ENCODE measurements at regions not wholly inside any gene's neighbourhood (a gene's known extent, or its start where the extent isn't known, plus 50 kb on each side); places are given as distances from the start of the nearest gene placed in this dataset.

DNA sequence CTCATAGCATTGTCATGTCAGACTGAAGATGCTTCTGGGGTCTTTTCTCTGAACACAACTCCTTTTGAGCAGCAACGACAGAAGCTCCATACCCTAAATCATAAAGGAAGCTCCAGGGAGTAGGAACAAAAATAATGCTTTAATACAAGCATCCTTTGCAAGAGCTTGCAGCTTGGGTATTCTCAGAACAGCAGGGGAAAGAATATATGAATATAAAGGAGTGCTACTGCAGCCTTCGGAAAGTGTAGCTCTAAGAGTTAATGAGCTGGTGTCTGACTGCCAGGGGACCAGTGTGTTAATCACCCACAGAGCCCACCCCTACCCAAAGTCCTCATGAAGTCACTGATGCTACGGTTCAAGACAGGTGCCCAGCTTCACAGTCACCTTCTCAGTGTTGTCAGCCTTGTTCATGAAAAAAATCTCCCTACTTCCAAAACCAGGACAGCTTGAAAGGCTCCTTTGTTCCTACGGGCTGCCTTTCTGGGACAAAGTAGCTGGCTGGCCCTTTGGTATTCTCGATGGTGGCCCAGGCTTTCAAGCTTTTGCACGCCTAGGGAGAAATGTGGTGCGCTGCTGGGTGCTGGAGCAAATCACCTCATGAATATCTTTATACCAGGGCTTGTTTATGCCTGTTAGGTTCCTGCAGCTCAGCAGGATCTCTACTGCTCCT lies 259.7 kb downstream of the CMPK2 start (continued):
- TF ChIP-seq FOSL2 (IDR thresholded peaks at IDR 0.05; ENCODE audit: borderline replicate concordance, low read depth): no peak
- TF ChIP-seq MXI1 (IDR thresholded peaks at IDR 0.05; ENCODE audit: low read depth, low read length): no peak
- TF ChIP-seq FOXJ3 (CRISPR knock-in tag; IDR thresholded peaks at IDR 0.05): no peak

DNA sequence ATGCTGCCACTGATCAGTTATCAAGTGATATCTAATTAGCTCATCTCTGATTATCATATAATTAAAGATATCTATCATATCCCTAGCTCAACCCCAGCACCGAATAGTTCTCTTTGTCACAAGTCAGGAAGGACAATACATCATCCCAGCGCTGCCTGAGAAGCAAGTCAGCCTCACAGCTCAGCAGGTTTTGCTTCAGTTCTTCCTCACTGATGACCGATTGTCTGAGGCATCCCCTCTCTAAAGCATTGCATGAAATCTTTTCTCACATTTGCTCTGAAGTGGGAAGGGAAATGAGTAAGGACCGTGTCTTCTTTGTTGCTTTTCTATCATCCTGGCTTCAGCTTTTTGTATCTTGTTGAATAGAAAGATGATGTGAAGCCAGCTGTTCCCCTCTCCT lies 247.9 kb downstream of the CMPK2 start:
- Histone ChIP-seq H3K36me3 (replicated peaks in 1 of 2; ENCODE audit: control insufficient read depth in 1 of 2, insufficient read depth in 2 of 2, low read length in 1 of 2) (no peaks in the 10 kb centered on the region), H3K79me2 (ENCODE audit: insufficient read depth) (no peaks in the 10 kb centered on the region), H3F3A (replicated peaks; ENCODE audit: insufficient read depth) (no peaks in the 10 kb centered on the region), H3K4me1 (ENCODE audit: control insufficient read depth in 1 of 2, insufficient read depth in 2 of 2, low read depth in 1 of 2, low read length in 1 of 2) (no peaks in the 10 kb centered on the region), H3K27me3 (ENCODE audit: insufficient read depth) (no peaks in the 10 kb centered on the region), H3K9me3 (no peaks in the 10 kb centered on the region), H3K4me2 (no peak overlapping the region), H2AFZ (ENCODE audit: low read depth) (no peak overlapping the region), H3K9me2 (no peaks in the 10 kb centered on the region), H3K9ac (no peak overlapping the region), H3K4me3 (ENCODE audit: low read depth in 2 of 2, low read length in 1 of 2) (no peak overlapping the region), H4K20me1 (ENCODE audit: insufficient read depth) (no peaks in the 10 kb centered on the region), H3K27ac (ENCODE audit: low read depth in 2 of 2, low read length in 1 of 2) (no peak overlapping the region)
- TF ChIP-seq GATA2 (CRISPR knock-in tag; IDR thresholded peaks at IDR 0.05) (no peak), FOXJ3 (CRISPR knock-in tag; IDR thresholded peaks at IDR 0.05) (no peak), RAD21 (IDR thresholded peaks at IDR 0.05; ENCODE audit: low read length) (no peak), PBX3 (IDR thresholded peaks at IDR 0.05) (no peak), GABPA (IDR thresholded peaks at IDR 0.05; ENCODE audit: low read depth) (no peak), NFIC (IDR thresholded peaks at IDR 0.05; ENCODE audit: borderline replicate concordance) (no peak), JUND (IDR thresholded peaks at IDR 0.05) (no peak), EZH2phosphoT487 (IDR thresholded peaks at IDR 0.05; ENCODE audit: borderline replicate concordance, low read depth) (no peak)
- 16% methylated on average over 4 of the region's 4 CpGs for WGBS (ENCODE audit: low lambda C conversion rate)
- POLR2A ChIA-PET: no interaction called here
- CTCF ChIA-PET: interaction anchor here (1.1 to 1.8 kb wide), 3 partner anchors 9 to 129 kb away, joined by 3 to 6 read pairs (median 5); no protein-coding TSS in a partner anchor
- no peak for DNase-seq

DNA sequence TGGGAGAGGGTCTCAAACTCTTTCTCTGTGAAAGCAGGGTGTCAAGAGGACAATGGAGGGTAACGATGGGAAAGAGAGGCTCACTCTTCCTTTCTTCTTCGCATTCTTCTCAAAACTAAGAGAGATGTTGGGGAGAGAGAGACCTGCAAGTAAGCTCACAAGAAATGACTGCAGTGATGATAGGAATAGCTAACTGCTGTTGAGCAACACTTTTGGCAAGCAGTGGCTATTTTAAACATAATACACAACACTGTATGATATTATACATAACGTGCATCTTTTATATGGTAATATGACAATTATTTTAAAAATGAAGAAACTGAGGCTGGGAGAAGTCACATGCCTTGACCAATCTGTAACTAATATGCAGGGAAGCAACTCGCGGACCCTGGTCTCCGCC lies 247.5 kb downstream of the CMPK2 start:
- DNase-seq: no peak
- no peaks in the 10 kb centered on the region for H3K27me3 ChIP-seq (ENCODE audit: insufficient read depth)
- no peak overlapping the region for H3K4me2 ChIP-seq
- CTCF ChIA-PET: interaction anchor here (1.1 to 1.8 kb wide), 3 partner anchors 9 to 129 kb away, joined by 3 to 6 read pairs (median 5); no protein-coding TSS in a partner anchor
- H4K20me1 ChIP-seq (ENCODE audit: insufficient read depth): no peaks in the 10 kb centered on the region
- H3F3A ChIP-seq (replicated peaks; ENCODE audit: insufficient read depth): no peaks in the 10 kb centered on the region
- H3K4me1 ChIP-seq (ENCODE audit: control insufficient read depth in 1 of 2, insufficient read depth in 2 of 2, low read depth in 1 of 2, low read length in 1 of 2): no peaks in the 10 kb centered on the region
- H3K4me3 ChIP-seq (ENCODE audit: low read depth in 2 of 2, low read length in 1 of 2): no peak overlapping the region
- no peak overlapping the region for H3K9ac ChIP-seq
- no peaks in the 10 kb centered on the region for H3K79me2 ChIP-seq (ENCODE audit: insufficient read depth)
- no peaks in the 10 kb centered on the region for H3K9me2 ChIP-seq
- no peaks in the 10 kb centered on the region for H3K36me3 ChIP-seq (replicated peaks in 1 of 2; ENCODE audit: control insufficient read depth in 1 of 2, insufficient read depth in 2 of 2, low read length in 1 of 2)
- H2AFZ ChIP-seq (ENCODE audit: low read depth): no peak overlapping the region
- H3K27ac ChIP-seq (ENCODE audit: low read depth in 2 of 2, low read length in 1 of 2): no peak overlapping the region
- WGBS (ENCODE audit: low lambda C conversion rate): 55% methylated on average over 6 of the region's 6 CpGs
- H3K9me3 ChIP-seq: no peaks in the 10 kb centered on the region; the same call in 1 of the 2 replicates
- POLR2A ChIA-PET: no interaction called here
- no peak for TF ChIP-seq PBX3 (IDR thresholded peaks at IDR 0.05)
- no peak for TF ChIP-seq NRF1 (IDR thresholded peaks at IDR 0.05; ENCODE audit: low read depth, low read length)
- no peak for TF ChIP-seq EP300 (IDR thresholded peaks at IDR 0.05; ENCODE audit: borderline replicate concordance in 1 of 2, low read depth in 1 of 2, low read length in 1 of 2)
- TF ChIP-seq, protein P1, sequence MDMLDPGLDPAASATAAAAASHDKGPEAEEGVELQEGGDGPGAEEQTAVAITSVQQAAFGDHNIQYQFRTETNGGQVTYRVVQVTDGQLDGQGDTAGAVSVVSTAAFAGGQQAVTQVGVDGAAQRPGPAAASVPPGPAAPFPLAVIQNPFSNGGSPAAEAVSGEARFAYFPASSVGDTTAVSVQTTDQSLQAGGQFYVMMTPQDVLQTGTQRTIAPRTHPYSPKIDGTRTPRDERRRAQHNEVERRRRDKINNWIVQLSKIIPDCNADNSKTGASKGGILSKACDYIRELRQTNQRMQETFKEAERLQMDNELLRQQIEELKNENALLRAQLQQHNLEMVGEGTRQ (IDR thresholded peaks at IDR 0.05; ENCODE audit: borderline replicate concordance, low read depth, low read length): no peak
- no peak for TF ChIP-seq RCOR1 (IDR thresholded peaks at IDR 0.05; ENCODE audit: low read length)
- no peak for TF ChIP-seq SMC3 (IDR thresholded peaks at IDR 0.05; ENCODE audit: low read depth, low read length)
- no peak for TF ChIP-seq MXI1 (IDR thresholded peaks at IDR 0.05; ENCODE audit: low read depth, low read length)
- TF ChIP-seq ELF1 (IDR thresholded peaks at IDR 0.05): no peak
- no peak for TF ChIP-seq NFIC (IDR thresholded peaks at IDR 0.05; ENCODE audit: borderline replicate concordance)
- no peak for TF ChIP-seq TAF1 (IDR thresholded peaks at IDR 0.05; ENCODE audit: borderline replicate concordance, low read depth, low read length)
- no peak for TF ChIP-seq GABPA (IDR thresholded peaks at IDR 0.05; ENCODE audit: low read depth)
- TF ChIP-seq RFX5 (IDR thresholded peaks at IDR 0.05; ENCODE audit: low read length): no peak
- no peak for TF ChIP-seq YY1 (IDR thresholded peaks at IDR 0.05; ENCODE audit: low read depth)
- no peak for TF ChIP-seq TEAD4 (IDR thresholded peaks at IDR 0.05; ENCODE audit: borderline replicate concordance, insufficient read depth)
- TF ChIP-seq, protein P2, sequence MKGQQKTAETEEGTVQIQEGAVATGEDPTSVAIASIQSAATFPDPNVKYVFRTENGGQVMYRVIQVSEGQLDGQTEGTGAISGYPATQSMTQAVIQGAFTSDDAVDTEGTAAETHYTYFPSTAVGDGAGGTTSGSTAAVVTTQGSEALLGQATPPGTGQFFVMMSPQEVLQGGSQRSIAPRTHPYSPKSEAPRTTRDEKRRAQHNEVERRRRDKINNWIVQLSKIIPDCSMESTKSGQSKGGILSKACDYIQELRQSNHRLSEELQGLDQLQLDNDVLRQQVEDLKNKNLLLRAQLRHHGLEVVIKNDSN (IDR thresholded peaks at IDR 0.05; ENCODE audit: borderline replicate concordance, low read depth): no peak
- TF ChIP-seq MEF2A (IDR thresholded peaks at IDR 0.05; ENCODE audit: borderline replicate concordance, low read depth): no peak
- no peak for TF ChIP-seq JUND (IDR thresholded peaks at IDR 0.05)
- no peak for TF ChIP-seq SIN3A (IDR thresholded peaks at IDR 0.05; ENCODE audit: borderline replicate concordance, low read depth, low read length)
- no peak for TF ChIP-seq TCF12 (IDR thresholded peaks at IDR 0.05)

All from SK-N-SH (cell line).